A673 (cell line): ENCODE measurements at regions not wholly inside any gene's neighbourhood (a gene's known extent, or its start where the extent isn't known, plus 50 kb on each side); places are given as distances from the start of the nearest gene placed in this dataset.

Experiments
- BruUV-seq: library from RNA; stranded (reverse); fragments of 400-500 nt; replicated peaks from 2 replicates; lab custom pipeline; 2021; lab: Mats Ljungman, UMichigan
- CTCF ChIA-PET: fragments of 300-600 bp; sonication (Branson Sonifier 250); formaldehyde crosslinking; loops from one replicate; lab custom pipeline; 2022; ENCODE audit warnings: antibody characterized with exemption; lab: Charles Lee
- POLR2A ChIA-PET: fragments of 300-600 bp; sonication (Branson Sonifier 250); formaldehyde crosslinking; loops from one replicate; lab custom pipeline; 2022; ENCODE audit warnings: antibody characterized with exemption; ENCODE audit not compliant: low non-redundant PET; lab: Charles Lee
- DNase-seq: peaks from one replicate; pipeline ENCODE4 v3.0.0-alpha.2; 2015; ENCODE audit warnings: low spot score
- H3K27ac ChIP-seq: fragments of 200-600 bp; sonication (generic); 2 replicates; pipeline ENCODE4 v1.5.1; 2016; ENCODE audit warnings: mixed run types, low read depth, mild to moderate bottlenecking, mixed read lengths, antibody characterized with exemption, low read length; ENCODE audit not compliant: poor library complexity, severe bottlenecking
- H3K27me3 ChIP-seq: fragments of 200-600 bp; sonication (generic); replicated peaks from 2 replicates; pipeline ENCODE4 v1.6.1; 2017; ENCODE audit warnings: mixed run types, low read depth, mild to moderate bottlenecking, mixed read lengths, antibody characterized with exemption, low read length; ENCODE audit not compliant: insufficient read depth, poor library complexity
- H3K36me3 ChIP-seq: fragments of 200-600 bp; sonication (generic); 2 replicates; pipeline ENCODE4 v1.6.1; 2016; ENCODE audit warnings: mixed run types, mild to moderate bottlenecking, mixed read lengths, antibody characterized with exemption, low read length; ENCODE audit not compliant: insufficient read depth, poor library complexity, severe bottlenecking
- H3K4me1 ChIP-seq: fragments of 200-600 bp; sonication (generic); 2 replicates; pipeline ENCODE4 v1.6.1; 2017; ENCODE audit warnings: mixed run types, mild to moderate bottlenecking, mixed read lengths, antibody characterized with exemption, low read length; ENCODE audit not compliant: insufficient read depth, poor library complexity, severe bottlenecking
- H3K4me3 ChIP-seq: fragments of 200-600 bp; sonication (generic); 2 replicates; pipeline ENCODE4 v1.5.1; 2016; ENCODE audit warnings: low read depth, mixed run types, mild to moderate bottlenecking, mixed read lengths, low read length; ENCODE audit not compliant: poor library complexity, severe bottlenecking
- H3K9me3 ChIP-seq: fragments of 200-600 bp; sonication (generic); 2 replicates; pipeline ENCODE4 v1.6.1; 2016; ENCODE audit warnings: mixed run types, low read depth, mild to moderate bottlenecking, mixed read lengths, antibody characterized with exemption, low read length; ENCODE audit not compliant: poor library complexity, severe bottlenecking
- EZH2 ChIP-seq: fragments of 200-600 bp; sonication (generic); IDR thresholded peaks from 2 replicates; pipeline ENCODE4 v1.6.1; 2017; ENCODE audit warnings: borderline replicate concordance, low read depth, mild to moderate bottlenecking, mixed read lengths, antibody characterized with exemption, low read length; ENCODE audit not compliant: poor library complexity, severe bottlenecking
- intact Hi-C: fragments of 100-400 bp; cut with micrococcal nuclease; formaldehyde crosslinking; loops from one replicate; pipeline ENCODE4 v1.10.0; 2022; ENCODE audit not compliant: unreplicated experiment
- TF ChIP-seq, protein P1 (sequence below): fragments of 300-800, 200-600 bp; sonication (generic); conservative IDR thresholded peaks from 2 replicates; pipeline ENCODE4 v1.5.1; 2017; ENCODE audit warnings: low read depth, mild to moderate bottlenecking, antibody characterized with exemption, low read length, moderate library complexity, mixed read lengths

- no peak for TF ChIP-seq EZH2
- TF ChIP-seq, protein P1, sequence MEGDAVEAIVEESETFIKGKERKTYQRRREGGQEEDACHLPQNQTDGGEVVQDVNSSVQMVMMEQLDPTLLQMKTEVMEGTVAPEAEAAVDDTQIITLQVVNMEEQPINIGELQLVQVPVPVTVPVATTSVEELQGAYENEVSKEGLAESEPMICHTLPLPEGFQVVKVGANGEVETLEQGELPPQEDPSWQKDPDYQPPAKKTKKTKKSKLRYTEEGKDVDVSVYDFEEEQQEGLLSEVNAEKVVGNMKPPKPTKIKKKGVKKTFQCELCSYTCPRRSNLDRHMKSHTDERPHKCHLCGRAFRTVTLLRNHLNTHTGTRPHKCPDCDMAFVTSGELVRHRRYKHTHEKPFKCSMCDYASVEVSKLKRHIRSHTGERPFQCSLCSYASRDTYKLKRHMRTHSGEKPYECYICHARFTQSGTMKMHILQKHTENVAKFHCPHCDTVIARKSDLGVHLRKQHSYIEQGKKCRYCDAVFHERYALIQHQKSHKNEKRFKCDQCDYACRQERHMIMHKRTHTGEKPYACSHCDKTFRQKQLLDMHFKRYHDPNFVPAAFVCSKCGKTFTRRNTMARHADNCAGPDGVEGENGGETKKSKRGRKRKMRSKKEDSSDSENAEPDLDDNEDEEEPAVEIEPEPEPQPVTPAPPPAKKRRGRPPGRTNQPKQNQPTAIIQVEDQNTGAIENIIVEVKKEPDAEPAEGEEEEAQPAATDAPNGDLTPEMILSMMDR: no peak
- ChIA-PET CTCF (no interaction called here), POLR2A (no interaction called here)
- intact Hi-C loops: no loop called here
- H3K4me3 ChIP-seq: no peak overlapping the region
- DNase-seq: no peak
- H3K27ac ChIP-seq: no peak overlapping the region
- no peaks in the 10 kb centered on the region for H3K27me3 ChIP-seq
- H3K9me3 ChIP-seq: no peaks in the 10 kb centered on the region
- BruUV-seq: no TSS peak
- no peaks in the 10 kb centered on the region for H3K36me3 ChIP-seq
- no peaks in the 10 kb centered on the region for H3K4me1 ChIP-seq
Observed at GRCh38 chr16:82350560-82350959, 180.5 kb upstream of the MPHOSPH6 start.

GRCh38 chr16:82345318-82345717, 175.3 kb upstream of the MPHOSPH6 start:
- H3K27me3 ChIP-seq: no peaks in the 10 kb centered on the region
- H3K36me3 ChIP-seq: no peaks in the 10 kb centered on the region
- intact Hi-C loops: no loop called here
- ChIA-PET CTCF (interaction anchor here (2.1 kb wide), 1 partner anchor 82 kb away, joined by 6 read pairs; no protein-coding TSS in a partner anchor), POLR2A (no interaction called here)
- no peaks in the 10 kb centered on the region for H3K9me3 ChIP-seq
- no peak for DNase-seq
- no peaks in the 10 kb centered on the region for H3K4me1 ChIP-seq
- H3K4me3 ChIP-seq: no peak overlapping the region
- no TSS peak for BruUV-seq
- TF ChIP-seq, protein P1: no peak
- no peak for TF ChIP-seq EZH2
- H3K27ac ChIP-seq: no peak overlapping the region

DNA sequence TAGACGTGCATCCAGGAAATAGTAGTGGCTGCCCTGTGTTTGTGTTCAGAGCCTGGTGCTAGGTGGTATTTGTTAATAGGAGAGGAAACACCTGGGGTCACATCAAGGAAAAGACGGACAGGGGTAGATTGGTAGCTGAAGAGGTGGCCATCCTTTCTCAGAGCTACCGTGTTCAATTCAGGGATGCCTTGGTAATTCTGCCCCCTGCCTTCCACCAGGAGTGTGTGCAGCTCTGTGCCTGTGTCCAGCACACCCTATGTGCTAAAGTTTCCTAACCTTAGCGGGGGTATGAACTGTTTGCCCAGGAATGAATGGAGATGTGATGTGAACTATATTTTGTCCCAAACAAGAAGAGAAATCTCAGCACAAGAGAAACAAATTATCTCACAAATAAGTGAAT, 174.1 kb upstream of the MPHOSPH6 start:
- POLR2A ChIA-PET: no interaction called here
- BruUV-seq: no TSS peak
- H3K27ac ChIP-seq: no peak overlapping the region
- no peaks in the 10 kb centered on the region for H3K27me3 ChIP-seq
- H3K4me3 ChIP-seq: no peak overlapping the region
- H3K36me3 ChIP-seq: no peaks in the 10 kb centered on the region
- CTCF ChIA-PET: interaction anchor here (0.5 to 2.1 kb wide), 3 partner anchors 24 to 81 kb away, joined by 4 to 6 read pairs (median 5); no protein-coding TSS in a partner anchor
- no peaks in the 10 kb centered on the region for H3K9me3 ChIP-seq
- intact Hi-C loops: loop anchor here (5.0 kb wide), 1 partner anchor 82 kb away; no protein-coding TSS in a partner anchor
- H3K4me1 ChIP-seq: no peaks in the 10 kb centered on the region
- no peak for TF ChIP-seq EZH2
- TF ChIP-seq, protein P1: peak; percentile 54
- DNase-seq: peak; percentile 6
